ENCODE measurements at regions not wholly inside any gene's neighbourhood (a gene's known extent, or its start where the extent isn't known, plus 50 kb on each side); places are given as distances from the start of the nearest gene placed in this dataset.

- H3K9me2 ChIP-seq (replicated peaks; ENCODE audit: low read depth, low read length): no peaks in the 10 kb centered on the region
- no peak overlapping the region for H3K4me2 ChIP-seq (ENCODE audit: low read depth, low read length, poor library complexity, severe bottlenecking)
- no peaks in the 10 kb centered on the region for H3K4me1 ChIP-seq (ENCODE audit: insufficient read depth, low read length, poor library complexity, severe bottlenecking)
- H3K9ac ChIP-seq (ENCODE audit: low read depth, low read length, poor library complexity, severe bottlenecking): no peak overlapping the region
- H2AFZ ChIP-seq (ENCODE audit: low read length): no peak overlapping the region
- H3K4me3 ChIP-seq (ENCODE audit: low read length, poor library complexity, severe bottlenecking): no peak overlapping the region
- H3K79me2 ChIP-seq (ENCODE audit: insufficient read depth, low read length): no peaks in the 10 kb centered on the region
- no peaks in the 10 kb centered on the region for H3K9me3 ChIP-seq (ENCODE audit: insufficient read depth, low read depth, low read length)
- TF ChIP-seq EZH2phosphoT487 (IDR thresholded peaks at IDR 0.05; ENCODE audit: borderline replicate concordance) (no peak), CTCF (conservative IDR thresholded peaks at IDR 0.05; ENCODE audit: low read length) (no peak)
- H3K36me3 ChIP-seq (ENCODE audit: insufficient read depth, low read length): no peaks in the 10 kb centered on the region
- H4K20me1 ChIP-seq (ENCODE audit: insufficient read depth, low read length, poor library complexity, severe bottlenecking): no peaks in the 10 kb centered on the region
- no peaks in the 10 kb centered on the region for H3F3A ChIP-seq (ENCODE audit: low read depth)
- no peaks in the 10 kb centered on the region for H3K27me3 ChIP-seq (ENCODE audit: insufficient read depth, low read length, poor library complexity, severe bottlenecking)
These were observed 554.1 kb downstream of the MATN1 start for GRCh38 chr1:30169269-30169668.

- TF ChIP-seq EZH2phosphoT487 (IDR thresholded peaks at IDR 0.05; ENCODE audit: borderline replicate concordance) (no peak), CTCF (conservative IDR thresholded peaks at IDR 0.05; ENCODE audit: low read length) (no peak)
- no peaks in the 10 kb centered on the region for H3K9me2 ChIP-seq (replicated peaks; ENCODE audit: low read depth, low read length)
These were observed 557.2 kb downstream of the MATN1 start for GRCh38 chr1:30166174-30166573.

GRCh38 chr1:30165116-30165515 is 558.3 kb downstream of the MATN1 start:
- no peaks in the 10 kb centered on the region for H4K20me1 ChIP-seq (ENCODE audit: insufficient read depth, low read length, poor library complexity, severe bottlenecking)
- H3K36me3 ChIP-seq (ENCODE audit: insufficient read depth, low read length): no peaks in the 10 kb centered on the region
- no peak overlapping the region for H3K9ac ChIP-seq (ENCODE audit: low read depth, low read length, poor library complexity, severe bottlenecking)
- H3K4me1 ChIP-seq (ENCODE audit: insufficient read depth, low read length, poor library complexity, severe bottlenecking): no peaks in the 10 kb centered on the region
- H3K9me2 ChIP-seq (replicated peaks; ENCODE audit: low read depth, low read length): no peaks in the 10 kb centered on the region
- H3K79me2 ChIP-seq (ENCODE audit: insufficient read depth, low read length): no peaks in the 10 kb centered on the region
- no peaks in the 10 kb centered on the region for H3F3A ChIP-seq (ENCODE audit: low read depth)
- TF ChIP-seq EZH2phosphoT487 (IDR thresholded peaks at IDR 0.05; ENCODE audit: borderline replicate concordance) (no peak), CTCF (conservative IDR thresholded peaks at IDR 0.05; ENCODE audit: low read length) (no peak)
- no peak overlapping the region for H3K4me2 ChIP-seq (ENCODE audit: low read depth, low read length, poor library complexity, severe bottlenecking)
- no peaks in the 10 kb centered on the region for H3K9me3 ChIP-seq (ENCODE audit: insufficient read depth, low read depth, low read length)
- H3K27me3 ChIP-seq (ENCODE audit: insufficient read depth, low read length, poor library complexity, severe bottlenecking): no peaks in the 10 kb centered on the region
- H3K4me3 ChIP-seq (ENCODE audit: low read length, poor library complexity, severe bottlenecking): no peak overlapping the region
- H2AFZ ChIP-seq (ENCODE audit: low read length): no peak overlapping the region

More at GRCh38 chr1:30166174-30166573, 557.2 kb downstream of the MATN1 start:
- H3K27me3 ChIP-seq (ENCODE audit: insufficient read depth, low read length, poor library complexity, severe bottlenecking): no peaks in the 10 kb centered on the region
- no peaks in the 10 kb centered on the region for H3K4me1 ChIP-seq (ENCODE audit: insufficient read depth, low read length, poor library complexity, severe bottlenecking)
- no peaks in the 10 kb centered on the region for H3F3A ChIP-seq (ENCODE audit: low read depth)
- H3K9ac ChIP-seq (ENCODE audit: low read depth, low read length, poor library complexity, severe bottlenecking): no peak overlapping the region
- H3K4me3 ChIP-seq (ENCODE audit: low read length, poor library complexity, severe bottlenecking): no peak overlapping the region
- H3K79me2 ChIP-seq (ENCODE audit: insufficient read depth, low read length): no peaks in the 10 kb centered on the region
- H3K9me3 ChIP-seq (ENCODE audit: insufficient read depth, low read depth, low read length): no peaks in the 10 kb centered on the region
- no peaks in the 10 kb centered on the region for H3K36me3 ChIP-seq (ENCODE audit: insufficient read depth, low read length)
- no peaks in the 10 kb centered on the region for H4K20me1 ChIP-seq (ENCODE audit: insufficient read depth, low read length, poor library complexity, severe bottlenecking)
- H2AFZ ChIP-seq (ENCODE audit: low read length): no peak overlapping the region
- H3K4me2 ChIP-seq (ENCODE audit: low read depth, low read length, poor library complexity, severe bottlenecking): no peak overlapping the region
